ENCODE measurements at regions not wholly inside any gene's neighbourhood (a gene's known extent, or its start where the extent isn't known, plus 50 kb on each side); places are given as distances from the start of the nearest gene placed in this dataset.

- Histone ChIP-seq H3K4me3 (no peak overlapping the region), H3K27me3 (no peaks in the 10 kb centered on the region), H3K36me3 (replicated peaks in 1 of 2) (no peaks in the 10 kb centered on the region), H3K4me1 (replicated peaks in 1 of 2) (no peaks in the 10 kb centered on the region), H3K9me3 (replicated peaks in 1 of 3) (no peaks in the 10 kb centered on the region), H3K27ac (no peak overlapping the region)
- no peak for TF ChIP-seq POLR2A (IDR thresholded peaks at IDR 0.05)
- TF ChIP-seq, protein P1, sequence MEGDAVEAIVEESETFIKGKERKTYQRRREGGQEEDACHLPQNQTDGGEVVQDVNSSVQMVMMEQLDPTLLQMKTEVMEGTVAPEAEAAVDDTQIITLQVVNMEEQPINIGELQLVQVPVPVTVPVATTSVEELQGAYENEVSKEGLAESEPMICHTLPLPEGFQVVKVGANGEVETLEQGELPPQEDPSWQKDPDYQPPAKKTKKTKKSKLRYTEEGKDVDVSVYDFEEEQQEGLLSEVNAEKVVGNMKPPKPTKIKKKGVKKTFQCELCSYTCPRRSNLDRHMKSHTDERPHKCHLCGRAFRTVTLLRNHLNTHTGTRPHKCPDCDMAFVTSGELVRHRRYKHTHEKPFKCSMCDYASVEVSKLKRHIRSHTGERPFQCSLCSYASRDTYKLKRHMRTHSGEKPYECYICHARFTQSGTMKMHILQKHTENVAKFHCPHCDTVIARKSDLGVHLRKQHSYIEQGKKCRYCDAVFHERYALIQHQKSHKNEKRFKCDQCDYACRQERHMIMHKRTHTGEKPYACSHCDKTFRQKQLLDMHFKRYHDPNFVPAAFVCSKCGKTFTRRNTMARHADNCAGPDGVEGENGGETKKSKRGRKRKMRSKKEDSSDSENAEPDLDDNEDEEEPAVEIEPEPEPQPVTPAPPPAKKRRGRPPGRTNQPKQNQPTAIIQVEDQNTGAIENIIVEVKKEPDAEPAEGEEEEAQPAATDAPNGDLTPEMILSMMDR (IDR thresholded peaks at IDR 0.05), result no peak
- intact Hi-C loops (cut with DNase I), result no loop called here
- no peak for DNase-seq
- WGBS, 4 donors, result 78 to 93% (median 85%) methylated on average over 2 of the region's 2 CpGs
These were observed 544.7 kb upstream of the ROBO2 start for GRCh38 chr3:76495216-76495615.

- H3K27ac ChIP-seq, result no peak overlapping the region
- TF ChIP-seq POLR2A (IDR thresholded peaks at IDR 0.05), result no peak
- TF ChIP-seq, protein P1 (IDR thresholded peaks at IDR 0.05), result no peak
- H3K4me3 ChIP-seq, result no peak overlapping the region
- H3K9me3 ChIP-seq (replicated peaks in 1 of 3), result no peaks in the 10 kb centered on the region
- H3K4me1 ChIP-seq (replicated peaks in 1 of 2), result no peaks in the 10 kb centered on the region
- DNase-seq, result no peak
- no peaks in the 10 kb centered on the region for H3K36me3 ChIP-seq (replicated peaks in 1 of 2)
- 52 to 66% (median 58%) methylated on average over 3 of the region's 3 CpGs for WGBS, 4 donors
- intact Hi-C loops (cut with DNase I), result no loop called here
- H3K27me3 ChIP-seq, result no peaks in the 10 kb centered on the region
These were observed 542.3 kb upstream of the ROBO2 start for GRCh38 chr3:76497636-76498035.

- no peak for TF ChIP-seq POLR2A (IDR thresholded peaks at IDR 0.05)
- TF ChIP-seq, protein P1 (IDR thresholded peaks at IDR 0.05), result no peak
- no peaks in the 10 kb centered on the region for H3K27me3 ChIP-seq
- no peak overlapping the region for H3K4me3 ChIP-seq
- DNase-seq, result no peak
- no peaks in the 10 kb centered on the region for H3K4me1 ChIP-seq (replicated peaks in 1 of 2)
- 78 to 92% (median 86%) methylated on average over 2 of the region's 2 CpGs for WGBS, 4 donors
- H3K27ac ChIP-seq, result no peak overlapping the region
- no peaks in the 10 kb centered on the region for H3K9me3 ChIP-seq (replicated peaks in 1 of 3)
- intact Hi-C loops (cut with DNase I), result no loop called here
- no peaks in the 10 kb centered on the region for H3K36me3 ChIP-seq (replicated peaks in 1 of 2)
These were observed 539.1 kb upstream of the ROBO2 start for GRCh38 chr3:76500746-76501275.

DNA sequence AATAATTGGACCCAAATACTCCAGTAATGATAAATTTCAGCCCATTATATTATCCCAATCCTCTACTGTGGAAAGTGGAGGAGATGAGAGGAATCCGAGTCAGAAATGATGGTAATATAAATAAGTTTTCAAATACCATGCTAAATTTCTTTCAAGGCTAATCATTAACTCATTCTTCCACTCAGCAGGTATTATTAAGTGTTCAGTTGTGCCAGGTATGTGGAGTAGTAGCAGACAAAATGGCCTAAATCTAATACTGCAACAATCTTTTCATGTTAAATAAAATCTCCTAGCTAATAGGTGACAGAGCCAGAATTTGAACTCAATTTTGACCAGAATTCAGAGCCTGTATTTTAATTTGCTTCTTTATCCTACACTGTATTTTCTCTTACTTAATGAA is 538.6 kb upstream of the ROBO2 start:
- Histone ChIP-seq H3K27ac (no peak overlapping the region), H3K36me3 (replicated peaks in 1 of 2) (no peaks in the 10 kb centered on the region), H3K9me3 (replicated peaks in 1 of 3) (no peaks in the 10 kb centered on the region), H3K4me1 (replicated peaks in 1 of 2) (no peaks in the 10 kb centered on the region), H3K4me3 (no peak overlapping the region), H3K27me3 (no peaks in the 10 kb centered on the region)
- no peak for DNase-seq
- 38 to 61% (median 47%) methylated on average over 1 of the region's 1 CpG for WGBS, 4 donors
- intact Hi-C loops (cut with DNase I), result no loop called here
- TF ChIP-seq, protein P1 (IDR thresholded peaks at IDR 0.05), result no peak
- no peak for TF ChIP-seq POLR2A (IDR thresholded peaks at IDR 0.05)
